ENCODE measurements at regions not wholly inside any gene's neighbourhood (a gene's known extent, or its start where the extent isn't known, plus 50 kb on each side); places are given as distances from the start of the nearest gene placed in this dataset.

GRCh38 chr4:31005037-31005436 is 284.9 kb downstream of the PCDH7 start:
- TF ChIP-seq, protein P1, sequence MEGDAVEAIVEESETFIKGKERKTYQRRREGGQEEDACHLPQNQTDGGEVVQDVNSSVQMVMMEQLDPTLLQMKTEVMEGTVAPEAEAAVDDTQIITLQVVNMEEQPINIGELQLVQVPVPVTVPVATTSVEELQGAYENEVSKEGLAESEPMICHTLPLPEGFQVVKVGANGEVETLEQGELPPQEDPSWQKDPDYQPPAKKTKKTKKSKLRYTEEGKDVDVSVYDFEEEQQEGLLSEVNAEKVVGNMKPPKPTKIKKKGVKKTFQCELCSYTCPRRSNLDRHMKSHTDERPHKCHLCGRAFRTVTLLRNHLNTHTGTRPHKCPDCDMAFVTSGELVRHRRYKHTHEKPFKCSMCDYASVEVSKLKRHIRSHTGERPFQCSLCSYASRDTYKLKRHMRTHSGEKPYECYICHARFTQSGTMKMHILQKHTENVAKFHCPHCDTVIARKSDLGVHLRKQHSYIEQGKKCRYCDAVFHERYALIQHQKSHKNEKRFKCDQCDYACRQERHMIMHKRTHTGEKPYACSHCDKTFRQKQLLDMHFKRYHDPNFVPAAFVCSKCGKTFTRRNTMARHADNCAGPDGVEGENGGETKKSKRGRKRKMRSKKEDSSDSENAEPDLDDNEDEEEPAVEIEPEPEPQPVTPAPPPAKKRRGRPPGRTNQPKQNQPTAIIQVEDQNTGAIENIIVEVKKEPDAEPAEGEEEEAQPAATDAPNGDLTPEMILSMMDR (IDR thresholded peaks at IDR 0.05; ENCODE audit: insufficient read depth, low read length, missing control alignments) = no peak
- DNase-seq (ENCODE audit: low read depth, low spot score) = no peak
- ChIA-PET CTCF (no interaction called here), POLR2A (no interaction called here)
- no peak overlapping the region for H3K4me3 ChIP-seq (ENCODE audit: low read depth, low read length)

- POLR2A ChIA-PET = no interaction called here
- no peak for DNase-seq (ENCODE audit: low read depth, low spot score)
- TF ChIP-seq, protein P1 (IDR thresholded peaks at IDR 0.05; ENCODE audit: insufficient read depth, low read length, missing control alignments) = no peak
- no peak overlapping the region for H3K4me3 ChIP-seq (ENCODE audit: low read depth, low read length)
- CTCF ChIA-PET = no interaction called here
These were observed 287.7 kb downstream of the PCDH7 start for GRCh38 chr4:31007858-31008257.

DNA sequence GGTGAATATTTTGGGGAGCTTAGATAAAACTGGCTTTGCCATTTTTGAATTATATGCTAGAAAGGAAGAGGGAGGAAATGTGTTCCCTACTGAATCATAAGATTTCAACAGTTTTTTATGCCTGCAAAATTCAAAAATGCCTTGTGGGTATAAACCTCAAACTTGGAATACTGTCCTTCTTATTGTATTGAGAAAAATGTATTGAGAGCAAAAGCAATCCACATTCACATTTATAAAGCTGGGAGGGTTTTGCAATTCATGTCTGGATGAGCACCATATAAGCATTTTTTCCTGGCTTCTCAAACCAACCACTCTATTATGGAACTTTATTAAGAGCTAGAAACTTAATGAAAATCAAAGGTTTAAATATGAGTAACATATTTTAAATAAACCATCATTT is 289.8 kb downstream of the PCDH7 start:
- TF ChIP-seq, protein P1 (IDR thresholded peaks at IDR 0.05; ENCODE audit: insufficient read depth, low read length, missing control alignments) = no peak
- DNase-seq (ENCODE audit: low read depth, low spot score) = no peak
- POLR2A ChIA-PET = no interaction called here
- no peak overlapping the region for H3K4me3 ChIP-seq (ENCODE audit: low read depth, low read length)
- CTCF ChIA-PET = no interaction called here

DNA sequence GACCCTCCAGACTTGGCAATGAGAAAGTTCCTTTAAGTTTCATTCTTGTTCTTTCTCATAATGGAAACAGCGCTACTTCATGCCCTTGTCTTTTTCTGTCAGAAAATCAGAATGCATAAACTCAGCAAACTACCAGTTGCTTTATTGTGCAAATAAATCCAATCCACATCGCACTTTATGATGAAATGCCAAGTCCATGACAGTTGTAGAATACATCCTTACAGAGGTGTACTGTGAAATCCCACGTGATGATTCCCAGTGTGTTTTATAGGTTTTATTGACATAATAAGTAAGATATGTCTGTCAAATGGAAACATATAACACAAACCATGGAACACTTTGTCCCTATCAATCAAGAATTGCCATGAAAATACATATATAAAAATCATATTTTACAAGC is 295.0 kb downstream of the PCDH7 start:
- no peak overlapping the region for H3K4me3 ChIP-seq (ENCODE audit: low read depth, low read length)
- DNase-seq (ENCODE audit: low read depth, low spot score) = no peak
- ChIA-PET POLR2A (no interaction called here), CTCF (no interaction called here)
- TF ChIP-seq, protein P1 (IDR thresholded peaks at IDR 0.05; ENCODE audit: insufficient read depth, low read length, missing control alignments) = no peak

- DNase-seq (ENCODE audit: low read depth, low spot score) = no peak
- H3K4me3 ChIP-seq (ENCODE audit: low read depth, low read length) = no peak overlapping the region
- TF ChIP-seq, protein P1 (IDR thresholded peaks at IDR 0.05; ENCODE audit: insufficient read depth, low read length, missing control alignments) = no peak
- ChIA-PET POLR2A (interaction anchor here (0.7 kb wide), 1 partner anchor 23 kb away, joined by 7 read pairs; no protein-coding TSS in a partner anchor), CTCF (no interaction called here)
These were observed 296.3 kb downstream of the PCDH7 start for GRCh38 chr4:31016322-31017061.

DNA sequence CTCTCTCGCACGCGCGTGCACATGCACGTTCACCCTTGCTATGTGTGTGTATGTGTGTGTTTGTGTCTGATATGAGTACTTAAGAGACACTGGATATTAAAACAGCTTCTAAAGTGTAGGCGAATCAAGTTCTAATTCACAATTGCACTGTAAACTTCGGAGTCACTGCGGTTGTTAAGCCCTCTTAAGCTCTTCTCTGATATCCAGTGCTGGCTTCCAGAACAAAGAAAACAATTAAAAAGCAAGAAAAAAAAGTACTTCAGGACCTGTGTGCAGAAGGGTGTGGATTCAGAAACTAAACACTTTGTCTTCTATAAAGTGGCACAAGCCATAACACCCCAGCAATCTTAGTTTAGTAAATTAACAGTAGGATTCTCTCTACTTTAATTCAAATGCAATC is 300.2 kb downstream of the PCDH7 start:
- CTCF ChIA-PET = no interaction called here
- no peak overlapping the region for H3K4me3 ChIP-seq (ENCODE audit: low read depth, low read length)

More for the DNA sequence above, 300.2 kb downstream of the PCDH7 start:
- TF ChIP-seq, protein P1 (IDR thresholded peaks at IDR 0.05; ENCODE audit: insufficient read depth, low read length, missing control alignments) = no peak
- POLR2A ChIA-PET = no interaction called here
- no peak for DNase-seq (ENCODE audit: low read depth, low spot score)
